NT2/D1 (cell line): ENCODE measurements at regions not wholly inside any gene's neighbourhood (a gene's known extent, or its start where the extent isn't known, plus 50 kb on each side); places are given as distances from the start of the nearest gene placed in this dataset.

Source experiments
- DNase-seq: peaks from one replicate; pipeline ENCODE4 v3.0.0-alpha.2; 2011; ENCODE audit warnings: low read depth, low spot score
- H3K27me3 ChIP-seq: 2 replicates; pipeline ENCODE4 v1.6.0; 2011; ENCODE audit warnings: mild to moderate bottlenecking; ENCODE audit not compliant: insufficient read length, insufficient read depth
- H3K36me3 ChIP-seq: 2 replicates; pipeline ENCODE4 v1.6.1; 2011; ENCODE audit warnings: mild to moderate bottlenecking, low read length, mixed read lengths; ENCODE audit not compliant: insufficient read depth, insufficient read length
- H3K4me1 ChIP-seq: 2 replicates; pipeline ENCODE4 v1.5.1; 2011; ENCODE audit not compliant: insufficient read depth, insufficient read length
- H3K4me3 ChIP-seq: 2 replicates; pipeline ENCODE4 v1.5.1; 2011; ENCODE audit warnings: low read depth; ENCODE audit not compliant: insufficient read length
- H3K9ac ChIP-seq: 2 replicates; pipeline ENCODE4 v1.6.0; 2011; ENCODE audit warnings: low read depth; ENCODE audit not compliant: insufficient read length
- H3K9me3 ChIP-seq: 2 replicates; pipeline ENCODE4 v1.5.1; 2011; ENCODE audit warnings: mild to moderate bottlenecking, low read length; ENCODE audit not compliant: insufficient read depth
- SUZ12 ChIP-seq: IDR thresholded peaks from 2 replicates; pipeline ENCODE4 v1.6.1; 2011; ENCODE audit not compliant: insufficient read length, insufficient read depth; ENCODE audit errors: extremely low read depth
- YY1 ChIP-seq: IDR thresholded peaks from 2 replicates; pipeline ENCODE4 v1.6.1; 2011; ENCODE audit not compliant: insufficient read length, insufficient read depth
- ZNF274 ChIP-seq: IDR thresholded peaks from 2 replicates; pipeline ENCODE4 v1.6.1; 2011; ENCODE audit warnings: mild to moderate bottlenecking, low read depth, low read length

DNA sequence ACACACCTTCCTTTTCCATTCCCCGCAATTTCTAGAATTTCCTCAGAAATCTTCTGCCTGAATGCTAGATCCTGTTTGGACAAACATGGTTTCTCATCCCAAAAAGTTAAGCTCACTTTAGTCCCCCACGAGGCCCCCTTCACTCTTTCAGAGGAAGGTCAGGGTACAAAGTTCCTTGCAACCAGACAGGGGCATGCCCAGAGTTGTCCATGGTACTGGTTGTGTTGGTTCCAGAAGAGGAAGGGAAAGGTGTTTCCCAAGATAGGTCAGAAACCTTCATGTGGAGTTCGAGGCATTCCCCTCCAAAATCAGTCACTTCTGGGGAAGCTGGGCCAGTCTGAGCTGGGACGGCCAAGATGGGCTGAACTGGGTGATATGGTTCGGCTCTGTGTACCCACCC, 167.6 kb upstream of the MAFB start:
- TF ChIP-seq ZNF274 (no peak), YY1 (no peak), SUZ12 (no peak)
- DNase-seq = no peak
- no peaks in the 10 kb centered on the region for H3K27me3 ChIP-seq

DNA sequence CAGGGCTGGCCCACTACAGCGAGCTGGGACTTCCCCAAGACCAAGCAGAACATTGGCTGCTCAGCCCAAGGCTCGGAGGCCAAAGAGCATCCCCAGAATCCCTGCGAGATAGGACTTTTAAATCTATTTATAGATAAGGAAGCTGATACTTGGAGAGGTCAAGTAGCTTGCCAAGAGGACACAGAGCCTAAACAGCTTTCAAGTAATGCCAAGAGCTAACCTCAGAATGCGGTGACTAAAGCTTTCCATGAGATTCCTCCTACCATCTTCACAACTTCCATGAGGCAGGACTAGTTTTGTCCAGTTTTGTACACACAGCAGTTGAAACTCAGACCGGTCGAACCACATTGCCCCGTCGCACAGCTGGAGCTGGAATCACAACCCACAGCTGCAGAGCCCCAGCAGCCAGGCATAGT, 168.1 kb upstream of the TOP1 start:
- DNase-seq = no peak
- H3K36me3 ChIP-seq = no peaks in the 10 kb centered on the region
- no peak for TF ChIP-seq YY1
- TF ChIP-seq SUZ12 = no peak
- no peak for TF ChIP-seq ZNF274

More for the DNA sequence above, 167.6 kb upstream of the MAFB start:
- no peaks in the 10 kb centered on the region for H3K9me3 ChIP-seq
- H3K9ac ChIP-seq = no peak overlapping the region
- H3K36me3 ChIP-seq = no peaks in the 10 kb centered on the region
- H3K4me1 ChIP-seq = peaks cover 14% of the 10 kb centered on the region
- H3K4me3 ChIP-seq = no peak overlapping the region

DNA sequence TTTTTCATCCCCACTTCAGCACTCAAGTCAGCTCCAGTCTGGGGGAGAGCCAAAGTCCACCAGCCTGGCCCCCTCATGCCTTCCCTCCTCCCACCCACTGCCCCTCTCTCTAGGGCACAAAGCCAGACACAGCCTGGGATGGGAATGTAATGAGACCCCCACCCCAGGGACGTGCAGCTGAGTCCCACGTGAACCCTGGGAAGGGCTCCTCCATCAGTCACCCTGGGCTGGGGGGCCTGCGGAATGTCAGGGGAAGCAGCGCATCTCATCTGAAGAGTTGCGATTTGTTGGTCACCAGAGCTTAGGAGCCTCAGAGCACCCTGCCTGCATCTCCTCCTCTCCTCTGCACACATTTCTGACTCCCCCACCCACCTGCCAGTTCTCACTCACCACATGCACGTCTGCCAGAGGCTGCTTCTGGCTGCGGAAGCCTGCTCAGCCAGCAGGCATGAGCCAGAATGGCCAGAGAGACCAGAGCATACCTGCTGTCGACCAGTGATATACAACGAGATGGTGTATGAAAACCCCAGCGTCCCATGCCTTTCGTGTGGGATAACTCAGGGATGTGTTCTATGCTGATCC, 167.1 kb upstream of the TOP1 start:
- TF ChIP-seq ZNF274 (no peak), YY1 (no peak), SUZ12 (no peak)
- no peak overlapping the region for H3K4me3 ChIP-seq
- H3K36me3 ChIP-seq = no peaks in the 10 kb centered on the region
- peaks cover 2% of the 10 kb centered on the region for H3K27me3 ChIP-seq
- no peak for DNase-seq
- H3K9ac ChIP-seq = no peak overlapping the region
- H3K4me1 ChIP-seq = peaks cover 17% of the 10 kb centered on the region
- no peaks in the 10 kb centered on the region for H3K9me3 ChIP-seq

More for the DNA sequence above, 168.1 kb upstream of the TOP1 start:
- Histone ChIP-seq H3K9me3 (no peaks in the 10 kb centered on the region), H3K4me1 (peaks cover 17% of the 10 kb centered on the region), H3K4me3 (no peak overlapping the region), H3K9ac (no peak overlapping the region), H3K27me3 (peaks cover 2% of the 10 kb centered on the region)

DNA sequence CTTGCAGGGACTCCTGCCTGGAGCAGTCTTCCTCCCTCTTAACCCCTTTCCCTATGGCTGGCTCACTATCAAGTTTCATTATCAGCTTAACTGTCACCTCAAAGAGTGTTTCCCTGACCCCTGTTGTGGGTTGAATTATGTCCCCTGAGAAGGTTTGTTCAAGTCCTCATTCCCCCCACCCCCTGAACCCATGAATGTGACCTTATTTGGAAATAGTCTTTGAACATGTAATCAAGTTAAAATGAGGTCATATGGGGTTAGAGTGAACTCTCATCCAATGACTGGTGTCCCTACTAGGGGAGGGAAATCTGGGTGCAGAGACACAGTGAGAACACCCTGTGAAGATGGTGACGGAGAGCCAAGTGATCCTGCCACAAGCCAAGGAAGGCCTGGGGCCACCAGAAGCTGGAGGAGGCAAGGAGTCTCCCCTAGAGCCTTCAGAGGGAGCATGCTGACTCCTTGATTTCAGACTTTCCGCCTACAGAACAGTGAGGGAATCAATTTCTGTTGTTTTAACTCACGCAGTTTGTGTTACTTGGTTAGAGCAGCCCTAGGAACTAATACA, 165.2 kb upstream of the TOP1 start:
- Histone ChIP-seq H3K36me3 (no peaks in the 10 kb centered on the region), H3K9ac (no peak overlapping the region), H3K9me3 (no peaks in the 10 kb centered on the region), H3K27me3 (peaks cover 2% of the 10 kb centered on the region), H3K4me3 (no peak overlapping the region), H3K4me1 (peaks cover 13% of the 10 kb centered on the region)
- TF ChIP-seq ZNF274 (no peak), SUZ12 (no peak), YY1 (no peak)
- DNase-seq = no peak

DNA sequence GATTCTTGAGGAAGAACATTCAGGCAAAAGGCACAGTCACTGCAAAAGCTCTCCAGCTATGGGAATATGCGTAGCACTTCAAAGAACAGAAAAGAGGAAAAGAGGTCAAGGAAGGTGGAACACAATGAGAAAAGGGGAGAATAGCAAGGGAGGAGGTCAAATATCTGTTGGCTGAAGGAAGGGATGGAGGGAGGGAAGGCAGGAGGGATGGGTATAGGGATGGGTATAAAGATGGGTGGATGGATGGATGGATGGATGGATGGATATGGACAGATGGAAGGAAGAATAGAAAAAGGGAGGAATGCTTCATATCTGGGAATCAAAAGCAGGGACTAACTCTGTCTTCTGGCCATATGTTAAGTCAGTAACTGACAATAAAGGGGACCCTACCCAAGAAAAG, 164.2 kb upstream of the TOP1 start:
- TF ChIP-seq ZNF274 (no peak), SUZ12 (no peak)
- Histone ChIP-seq H3K9me3 (no peaks in the 10 kb centered on the region), H3K36me3 (no peaks in the 10 kb centered on the region), H3K27me3 (peaks cover 2% of the 10 kb centered on the region), H3K4me1 (peaks cover 10% of the 10 kb centered on the region), H3K9ac (no peak overlapping the region), H3K4me3 (no peak overlapping the region)
- no peak for DNase-seq

DNA sequence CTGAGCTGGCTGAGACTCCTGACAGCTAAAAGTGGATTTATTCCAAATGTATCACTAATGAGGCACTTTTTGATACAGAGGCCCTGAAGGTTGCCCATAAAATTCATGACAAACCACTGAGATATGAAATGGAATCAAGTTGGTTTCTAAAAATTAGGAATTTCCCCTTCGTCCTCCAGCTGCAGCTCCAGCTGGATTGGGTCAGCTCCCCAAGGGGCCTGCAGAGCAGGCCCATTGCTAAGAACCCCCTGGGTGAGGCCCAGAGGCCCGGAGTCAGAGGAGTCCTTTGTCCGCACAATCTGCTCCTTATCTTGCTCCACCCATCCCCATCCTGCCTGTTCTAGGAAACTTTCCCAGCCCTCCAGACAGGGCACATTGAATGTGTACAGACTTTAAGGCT, 163.5 kb upstream of the TOP1 start:
- Histone ChIP-seq H3K36me3 (no peaks in the 10 kb centered on the region), H3K9me3 (no peaks in the 10 kb centered on the region), H3K4me1 (peaks cover 5% of the 10 kb centered on the region), H3K9ac (no peak overlapping the region), H3K4me3 (no peak overlapping the region), H3K27me3 (peaks cover 2% of the 10 kb centered on the region)
- DNase-seq = no peak
- TF ChIP-seq YY1 (no peak), ZNF274 (no peak), SUZ12 (no peak)

DNA sequence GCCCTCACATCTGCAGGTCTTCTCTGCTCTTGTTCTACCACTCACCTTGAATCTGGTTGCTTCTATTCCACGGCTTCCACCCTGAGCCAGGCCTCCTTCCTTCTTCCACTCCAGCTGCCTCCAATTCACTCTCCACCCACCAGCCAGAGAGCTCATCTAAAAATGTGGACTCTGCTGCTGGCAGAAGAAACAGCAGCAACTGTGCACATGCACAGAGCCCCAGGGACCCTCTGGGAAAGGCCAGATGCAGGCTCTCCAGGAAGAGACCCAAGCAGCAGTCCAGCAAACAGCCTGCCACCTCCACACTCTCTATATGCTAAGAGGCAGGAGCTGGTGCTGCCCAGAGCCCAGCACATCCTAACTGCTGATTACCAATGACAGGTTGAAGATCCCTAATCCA, 162.6 kb upstream of the TOP1 start:
- no peaks in the 10 kb centered on the region for H3K36me3 ChIP-seq
- DNase-seq = no peak
- TF ChIP-seq ZNF274 (no peak), YY1 (no peak), SUZ12 (no peak)
- no peak overlapping the region for H3K9ac ChIP-seq
- H3K9me3 ChIP-seq = no peaks in the 10 kb centered on the region
- H3K4me1 ChIP-seq = peaks cover 5% of the 10 kb centered on the region
- no peak overlapping the region for H3K4me3 ChIP-seq
- peaks cover 2% of the 10 kb centered on the region for H3K27me3 ChIP-seq
